BLaER1 (cell line): ENCODE measurements at regions not wholly inside any gene's neighbourhood (a gene's known extent, or its start where the extent isn't known, plus 50 kb on each side); places are given as distances from the start of the nearest gene placed in this dataset.
"Not testable (repeated sequence)": the region's sequence is repeated elsewhere in the genome, so short reads cannot be mapped to it uniquely, and the experiment has no call there.

Experiments used
- H3K27ac ChIP-seq: shearing (Covaris generic); formaldehyde crosslinking; 2 replicates; pipeline ENCODE4 v1.8.1; 2022
- H3K27me3 ChIP-seq: shearing (Covaris generic); formaldehyde crosslinking; 2 replicates; pipeline ENCODE4 v1.8.1; 2022
- H3K36me3 ChIP-seq: shearing (Covaris generic); formaldehyde crosslinking; 2 replicates; pipeline ENCODE4 v1.8.1; 2022
- H3K4me1 ChIP-seq: shearing (Covaris generic); formaldehyde crosslinking; 2 replicates; pipeline ENCODE4 v1.8.1; 2022
- H3K4me2 ChIP-seq: shearing (Covaris generic); formaldehyde crosslinking; 2 replicates; pipeline ENCODE4 v1.8.1; 2022
- H3K4me3 ChIP-seq: shearing (Covaris generic); formaldehyde crosslinking; 2 replicates; pipeline ENCODE4 v1.8.1; 2022
- H3K9ac ChIP-seq: shearing (Covaris generic); formaldehyde crosslinking; 2 replicates; pipeline ENCODE4 v1.8.1; 2022
- H3K9me3 ChIP-seq: shearing (Covaris generic); formaldehyde crosslinking; 2 replicates; pipeline ENCODE4 v1.8.1; 2022
- H4K20me1 ChIP-seq: shearing (Covaris generic); formaldehyde crosslinking; 2 replicates; pipeline ENCODE4 v1.8.1; 2022
- Cebpa-rat ChIP-seq: shearing (Covaris generic); IDR thresholded peaks from 2 replicates; pipeline ENCODE4 v1.8.1; 2022

GRCh38 chr2:91742973-91743490, 3051.6 kb downstream of the RPIA start:
- H3K4me3 ChIP-seq, H3K9me3 ChIP-seq, H3K27ac ChIP-seq, H3K27me3 ChIP-seq, H4K20me1 ChIP-seq, H3K9ac ChIP-seq, H3K36me3 ChIP-seq, H3K4me2 ChIP-seq, H3K4me1 ChIP-seq: not testable (repeated sequence)

- H3K27ac ChIP-seq, H3K27me3 ChIP-seq, H3K9ac ChIP-seq, H3K4me3 ChIP-seq, H3K4me2 ChIP-seq, H3K4me1 ChIP-seq, H4K20me1 ChIP-seq, H3K36me3 ChIP-seq: not testable (repeated sequence)
- peaks cover 10% of the 10 kb centered on the region for H3K9me3 ChIP-seq
Measured at GRCh38 chr2:91743910-91744309, 3052.4 kb downstream of the RPIA start.

GRCh38 chr2:91744700-91745141, 3053.2 kb downstream of the RPIA start:
- not testable (repeated sequence) for H3K27me3 ChIP-seq, H3K4me1 ChIP-seq, H3K36me3 ChIP-seq, H3K27ac ChIP-seq, H4K20me1 ChIP-seq, H3K9ac ChIP-seq, H3K4me3 ChIP-seq, H3K4me2 ChIP-seq
- peaks cover 12% of the 10 kb centered on the region for H3K9me3 ChIP-seq

GRCh38 chr2:91748902-91749301, 3057.4 kb downstream of the RPIA start:
- no peaks in the 10 kb centered on the region for H3K27me3 ChIP-seq
- peaks cover 12% of the 10 kb centered on the region for H3K9me3 ChIP-seq
- TF ChIP-seq Cebpa-rat, result no peak
- no peak overlapping the region for H3K4me3 ChIP-seq
- no peak overlapping the region for H3K9ac ChIP-seq
- no peak overlapping the region for H3K27ac ChIP-seq
- H3K36me3 ChIP-seq, result no peaks in the 10 kb centered on the region
- H3K4me1 ChIP-seq, result no peaks in the 10 kb centered on the region
- no peak overlapping the region for H3K4me2 ChIP-seq
- no peaks in the 10 kb centered on the region for H4K20me1 ChIP-seq

- H3K27me3 ChIP-seq, H3K9ac ChIP-seq, H3K36me3 ChIP-seq, H4K20me1 ChIP-seq, H3K4me3 ChIP-seq, H3K4me1 ChIP-seq, H3K27ac ChIP-seq, H3K4me2 ChIP-seq: not testable (repeated sequence)
- peaks cover 12% of the 10 kb centered on the region for H3K9me3 ChIP-seq
Measured at GRCh38 chr2:91749665-91750064, 3058.2 kb downstream of the RPIA start.

GRCh38 chr2:91759361-91759941, 3068.0 kb downstream of the RPIA start:
- H3K27me3 ChIP-seq, H3K4me2 ChIP-seq, H3K4me3 ChIP-seq, H3K36me3 ChIP-seq, H3K9me3 ChIP-seq, H3K4me1 ChIP-seq, H3K9ac ChIP-seq, H4K20me1 ChIP-seq, H3K27ac ChIP-seq: not testable (repeated sequence)

GRCh38 chr2:91760672-91761071, 3069.2 kb downstream of the RPIA start:
- not testable (repeated sequence) for H3K36me3 ChIP-seq, H3K4me3 ChIP-seq, H3K4me1 ChIP-seq, H3K4me2 ChIP-seq, H3K9me3 ChIP-seq, H3K27ac ChIP-seq, H3K27me3 ChIP-seq, H3K9ac ChIP-seq, H4K20me1 ChIP-seq

- not testable (repeated sequence) for H3K27me3 ChIP-seq, H3K36me3 ChIP-seq, H3K4me3 ChIP-seq, H3K9me3 ChIP-seq, H4K20me1 ChIP-seq, H3K4me2 ChIP-seq, H3K27ac ChIP-seq, H3K4me1 ChIP-seq, H3K9ac ChIP-seq
Measured at GRCh38 chr2:91762312-91762711, 3070.8 kb downstream of the RPIA start.

GRCh38 chr2:91763710-91764109, 3072.2 kb downstream of the RPIA start:
- H3K9me3 ChIP-seq, H3K4me1 ChIP-seq, H3K27ac ChIP-seq, H3K27me3 ChIP-seq, H3K4me3 ChIP-seq, H3K9ac ChIP-seq, H3K36me3 ChIP-seq, H4K20me1 ChIP-seq: not testable (repeated sequence)
- 0 out of 2 replicates have a peak overlapping the region, but pooled peaks have one; percentile 9 for H3K4me2 ChIP-seq

GRCh38 chr2:91764581-91765002, 3073.1 kb downstream of the RPIA start:
- not testable (repeated sequence) for H3K4me3 ChIP-seq, H3K4me2 ChIP-seq, H3K36me3 ChIP-seq, H3K27me3 ChIP-seq, H3K4me1 ChIP-seq, H3K9me3 ChIP-seq, H4K20me1 ChIP-seq, H3K9ac ChIP-seq, H3K27ac ChIP-seq

- H3K27ac ChIP-seq, H3K4me2 ChIP-seq: not testable (repeated sequence)
Measured at GRCh38 chr2:91765018-91765754, 3073.7 kb downstream of the RPIA start.

GRCh38 chr2:91766349-91767048, 3075.0 kb downstream of the RPIA start:
- H3K4me2 ChIP-seq, result not testable (repeated sequence)

More at GRCh38 chr2:91765018-91765754, 3073.7 kb downstream of the RPIA start:
- H3K9me3 ChIP-seq, H3K4me3 ChIP-seq, H3K36me3 ChIP-seq, H3K27me3 ChIP-seq, H3K9ac ChIP-seq, H3K4me1 ChIP-seq, H4K20me1 ChIP-seq: not testable (repeated sequence)

GRCh38 chr2:91768301-91768700, 3076.8 kb downstream of the RPIA start:
- H4K20me1 ChIP-seq, H3K4me3 ChIP-seq, H3K4me1 ChIP-seq, H3K36me3 ChIP-seq, H3K27me3 ChIP-seq, H3K9ac ChIP-seq, H3K9me3 ChIP-seq, H3K27ac ChIP-seq, H3K4me2 ChIP-seq: not testable (repeated sequence)

More at GRCh38 chr2:91766349-91767048, 3075.0 kb downstream of the RPIA start:
- H4K20me1 ChIP-seq, H3K27me3 ChIP-seq, H3K9ac ChIP-seq, H3K9me3 ChIP-seq, H3K27ac ChIP-seq, H3K4me1 ChIP-seq, H3K4me3 ChIP-seq, H3K36me3 ChIP-seq: not testable (repeated sequence)

GRCh38 chr2:91768997-91769396, 3077.5 kb downstream of the RPIA start:
- not testable (repeated sequence) for H3K36me3 ChIP-seq, H3K4me3 ChIP-seq, H3K27ac ChIP-seq, H3K9ac ChIP-seq, H3K9me3 ChIP-seq, H3K4me1 ChIP-seq, H4K20me1 ChIP-seq, H3K4me2 ChIP-seq, H3K27me3 ChIP-seq
